ENCODE measurements at regions not wholly inside any gene's neighbourhood (a gene's known extent, or its start where the extent isn't known, plus 50 kb on each side); places are given as distances from the start of the nearest gene placed in this dataset.
"Not testable (repeated sequence)": the region's sequence is repeated elsewhere in the genome, so short reads cannot be mapped to it uniquely, and the experiment has no call there.

DNA sequence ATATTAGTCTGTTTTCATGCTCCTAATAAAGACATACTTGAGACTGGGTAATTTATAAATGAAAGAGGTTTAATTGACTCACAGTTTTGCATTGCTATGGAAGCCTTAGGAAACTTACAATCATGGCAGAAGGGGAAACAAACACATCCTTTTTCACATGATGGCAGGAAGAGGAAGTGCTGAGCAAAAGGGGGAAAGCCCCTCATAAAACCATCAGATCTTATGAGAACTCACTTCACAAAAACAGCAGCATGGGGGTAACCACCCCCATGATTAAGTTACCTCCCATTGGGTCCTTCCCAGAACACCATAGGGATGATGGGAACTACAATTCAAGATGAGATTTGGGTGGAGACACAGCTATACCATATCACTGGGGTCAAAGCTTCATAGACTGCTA is 254.2 kb downstream of the ERMARD start:
- H3K4me1 ChIP-seq: no peaks in the 10 kb centered on the region
- TF ChIP-seq POLR2A (IDR thresholded peaks at IDR 0.05): no peak
- no peaks in the 10 kb centered on the region for H3K9me3 ChIP-seq
- H3K27ac ChIP-seq: no peak overlapping the region
- no peak for DNase-seq
- no peak overlapping the region for H3K4me3 ChIP-seq
- H3K27me3 ChIP-seq: no peaks in the 10 kb centered on the region
- no peaks in the 10 kb centered on the region for H3K36me3 ChIP-seq
- intact Hi-C loops (cut with DNase I; ENCODE audit: low total_unique reads): no loop called here

DNA sequence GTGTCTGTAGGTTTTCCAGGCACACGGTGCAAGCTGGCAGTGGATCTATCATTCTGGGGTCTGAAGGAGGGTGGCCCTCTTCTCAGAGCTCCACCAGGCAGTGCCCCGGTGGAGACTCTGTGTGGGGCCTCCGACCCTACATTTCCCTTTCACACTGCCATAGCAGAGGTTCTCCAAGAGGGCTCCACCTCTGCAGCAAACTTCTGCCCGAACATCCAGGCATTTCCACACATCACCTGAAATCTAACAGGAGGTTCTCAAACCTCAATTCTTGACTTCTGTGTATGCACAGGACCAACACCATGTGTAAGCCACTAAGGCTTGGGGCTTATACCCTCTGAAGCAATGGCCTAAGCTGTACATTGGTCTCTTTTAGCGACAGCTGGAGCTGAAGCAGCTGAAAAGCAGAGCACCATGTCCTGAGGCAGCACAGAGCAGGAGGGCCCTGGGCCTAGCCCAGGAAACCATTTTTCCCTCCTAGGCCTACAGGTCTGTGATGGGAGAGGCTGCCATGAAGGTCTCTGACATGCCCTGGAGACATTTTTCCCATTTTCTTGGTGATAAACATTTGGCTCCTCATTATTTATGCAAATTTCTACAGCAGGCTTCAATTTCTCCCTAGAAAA is 253.3 kb downstream of the ERMARD start:
- intact Hi-C loops (cut with DNase I; ENCODE audit: low total_unique reads): no loop called here
- H3K36me3 ChIP-seq: no peaks in the 10 kb centered on the region
- TF ChIP-seq POLR2A (IDR thresholded peaks at IDR 0.05) (no peak), CTCF (IDR thresholded peaks at IDR 0.05) (no peak)
- no peaks in the 10 kb centered on the region for H3K27me3 ChIP-seq
- DNase-seq: no peak
- H3K4me1 ChIP-seq: no peaks in the 10 kb centered on the region
- H3K4me3 ChIP-seq: no peak overlapping the region
- no peaks in the 10 kb centered on the region for H3K9me3 ChIP-seq
- H3K27ac ChIP-seq: no peak overlapping the region

DNA sequence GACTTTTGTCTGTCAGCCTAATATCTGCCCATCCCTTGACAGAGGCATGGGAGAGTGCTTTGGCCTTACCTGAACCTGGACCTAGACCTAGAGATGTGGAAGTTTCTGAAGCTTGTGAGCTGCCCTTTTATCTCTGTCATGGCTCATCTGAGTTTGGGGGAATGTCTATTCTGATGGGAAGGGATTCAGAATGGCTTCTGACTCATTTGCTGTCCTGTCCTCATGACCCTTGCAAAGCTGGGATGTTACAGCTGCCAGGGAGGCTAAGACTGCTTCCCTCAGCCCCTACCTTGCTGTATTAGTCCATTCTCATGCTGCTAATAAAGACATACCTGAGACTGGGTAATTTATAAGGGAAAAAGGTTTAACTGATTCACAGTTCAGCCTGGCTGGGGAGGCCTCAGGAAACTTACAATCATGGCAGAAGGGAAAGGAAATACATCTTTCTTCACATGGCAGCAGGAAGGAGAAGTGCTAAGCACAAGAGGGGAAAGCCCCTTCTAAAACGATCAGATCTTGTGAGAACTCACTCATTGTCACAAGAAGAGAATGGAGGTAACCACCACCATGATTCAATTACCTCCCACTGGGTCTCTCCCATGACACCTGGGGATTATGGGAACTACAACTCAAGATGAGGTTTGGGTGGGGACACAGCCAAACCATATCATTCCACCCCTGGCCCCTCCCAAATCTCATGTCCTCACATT is 252.2 kb downstream of the ERMARD start:
- Histone ChIP-seq H3K27ac (no peak overlapping the region), H3K36me3 (no peaks in the 10 kb centered on the region), H3K27me3 (no peaks in the 10 kb centered on the region), H3K4me3 (no peak overlapping the region), H3K4me1 (no peaks in the 10 kb centered on the region), H3K9me3 (no peaks in the 10 kb centered on the region)
- TF ChIP-seq POLR2A (IDR thresholded peaks at IDR 0.05): no peak
- no peak for TF ChIP-seq CTCF (IDR thresholded peaks at IDR 0.05)
- DNase-seq: no peak
- intact Hi-C loops (cut with DNase I; ENCODE audit: low total_unique reads): no loop called here

DNA sequence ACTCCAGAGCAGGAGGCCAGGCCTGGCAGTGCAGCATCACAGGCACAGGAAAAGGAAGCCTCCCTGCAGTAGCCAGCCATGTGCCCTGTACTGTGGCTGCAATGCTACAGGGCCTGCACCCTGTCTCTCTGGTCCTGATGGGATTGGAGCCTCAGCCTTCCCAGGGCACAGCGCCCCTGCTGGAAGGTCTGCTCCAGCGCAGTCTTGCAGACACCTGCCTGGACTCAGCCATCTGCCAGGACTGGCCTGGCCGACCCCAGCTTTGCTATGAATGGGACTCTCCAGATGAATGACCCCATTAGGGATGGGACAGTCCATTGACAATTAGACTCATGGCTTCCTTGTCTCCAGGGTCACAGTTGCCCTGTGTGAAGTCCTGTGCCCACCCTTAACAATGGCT is 251.6 kb downstream of the ERMARD start:
- Histone ChIP-seq H3K27me3 (no peaks in the 10 kb centered on the region), H3K27ac (no peak overlapping the region), H3K9me3 (no peaks in the 10 kb centered on the region), H3K4me1 (no peaks in the 10 kb centered on the region), H3K4me3 (no peak overlapping the region), H3K36me3 (no peaks in the 10 kb centered on the region)
- TF ChIP-seq POLR2A (IDR thresholded peaks at IDR 0.05) (no peak), CTCF (IDR thresholded peaks at IDR 0.05) (no peak)
- intact Hi-C loops (cut with DNase I; ENCODE audit: low total_unique reads): no loop called here
- no peak for DNase-seq

DNA sequence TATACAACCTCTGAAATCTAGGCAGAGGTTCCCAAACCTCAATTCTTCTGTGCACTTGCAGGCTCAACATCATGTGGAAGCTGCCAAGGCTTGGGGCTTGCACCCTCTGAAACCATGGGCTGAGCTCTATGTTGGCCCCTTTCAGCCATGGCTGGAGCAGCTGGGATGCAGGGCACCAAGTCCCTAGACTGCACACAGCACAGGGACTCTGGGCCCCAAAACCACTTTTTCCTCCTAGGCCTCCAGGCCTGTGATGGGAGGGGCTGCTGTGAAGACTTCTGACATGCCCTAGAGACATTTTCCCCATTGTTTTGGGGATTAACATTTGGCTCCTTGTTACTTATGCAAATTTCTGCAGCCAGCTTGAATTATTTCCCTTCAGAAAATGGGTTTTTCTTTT is 250.4 kb downstream of the ERMARD start:
- intact Hi-C loops (cut with DNase I; ENCODE audit: low total_unique reads); DNase-seq; H3K36me3 ChIP-seq; H3K4me3 ChIP-seq; H3K27ac ChIP-seq; H3K27me3 ChIP-seq; H3K4me1 ChIP-seq; H3K9me3 ChIP-seq: not testable (repeated sequence)

GRCh38 chr6:170000071-170000843 is 248.8 kb downstream of the ERMARD start:
- no peak overlapping the region for H3K4me3 ChIP-seq
- H3K9me3 ChIP-seq: no peaks in the 10 kb centered on the region
- no peaks in the 10 kb centered on the region for H3K36me3 ChIP-seq
- TF ChIP-seq POLR2A (IDR thresholded peaks at IDR 0.05) (no peak), CTCF (IDR thresholded peaks at IDR 0.05) (no peak)
- no peaks in the 10 kb centered on the region for H3K27me3 ChIP-seq
- DNase-seq: no peak
- no peak overlapping the region for H3K27ac ChIP-seq
- no peaks in the 10 kb centered on the region for H3K4me1 ChIP-seq
- intact Hi-C loops (cut with DNase I; ENCODE audit: low total_unique reads): no loop called here
